B cell (primary cell): ENCODE measurements at regions not wholly inside any gene's neighbourhood (a gene's known extent, or its start where the extent isn't known, plus 50 kb on each side); places are given as distances from the start of the nearest gene placed in this dataset.

Source experiments
- ATAC-seq: fragments of 200-7000 bp; cut with Tn5 transposase; one replicate; pipeline ENCODE4 v1.10.0; 2021; ENCODE audit warnings: low read depth, mild to moderate bottlenecking, moderate number of reproducible peaks, moderate library complexity
- CTCF ChIA-PET: fragments of 350-600 bp; sonication (Branson Sonifier 250); formaldehyde crosslinking; loops from one replicate; lab custom pipeline; 2021; ENCODE audit warnings: antibody characterized with exemption, inconsistent platforms; lab: Charles Lee
- POLR2A ChIA-PET: fragments of 350-600 bp; sonication (Branson Sonifier 250); formaldehyde crosslinking; loops from one replicate; lab custom pipeline; 2021; ENCODE audit warnings: antibody characterized with exemption; lab: Charles Lee
- DNase-seq: peaks from one replicate; pipeline ENCODE4 v3.0.0; 2013
- H2AFZ ChIP-seq: 2 replicates; pipeline ENCODE4 v1.6.1; 2012; ENCODE audit warnings: mild to moderate bottlenecking, low read depth, low read length; ENCODE audit not compliant: insufficient read depth, poor library complexity, severe bottlenecking
- H3K27ac ChIP-seq, 2 donors: 1 replicate in 1 of 2; 2 replicates in 1 of 2; pipeline ENCODE4 v1.5.1; 2012 to 2013; ENCODE audit warnings: low read length in 2 of 2, mild to moderate bottlenecking in 2 of 2, moderate library complexity in 1 of 2
- H3K27me3 ChIP-seq, 4 experiments: fragments of 200-600 bp in 1 of 4; sonication (generic) in 1 of 4; replicated peaks in 1 of 4; 1 replicate in 2 of 4; 2 replicates in 2 of 4; pipeline versions ENCODE4 v1.6.1 to v1.7.0; 2013 to 2016; ENCODE audit warnings: low read length in 3 of 4, mild to moderate bottlenecking in 2 of 4, mixed read lengths in 1 of 4, moderate library complexity in 1 of 4; ENCODE audit not compliant: insufficient read depth in 4 of 4, control insufficient read depth in 3 of 4; ENCODE audit errors: control extremely low read depth in 1 of 4
- H3K36me3 ChIP-seq, 2 experiments: replicated peaks in 1 of 2; 1 replicate in 1 of 2; 2 replicates in 1 of 2; pipeline versions ENCODE4 v1.6.1 to v1.7.1; 2013; ENCODE audit warnings: low read length in 1 of 2; ENCODE audit not compliant: insufficient read depth in 2 of 2, control insufficient read depth in 1 of 2; ENCODE audit errors: control extremely low read depth in 1 of 2, extremely low read depth in 1 of 2
- H3K4me1 ChIP-seq, 2 donors: fragments of 200-600 bp in 1 of 2; sonication (generic) in 1 of 2; 1 replicate in 1 of 2; 2 replicates in 1 of 2; pipeline versions ENCODE4 v1.5.1 to v1.6.1; 2013 to 2017; ENCODE audit warnings: low read length in 2 of 2; ENCODE audit not compliant: control insufficient read depth in 2 of 2, insufficient read depth in 2 of 2
- H3K4me2 ChIP-seq: replicated peaks from 2 replicates; pipeline ENCODE3; 2012; ENCODE audit warnings: mild to moderate bottlenecking, low read depth, low read length; ENCODE audit not compliant: poor library complexity, severe bottlenecking
- H3K4me3 ChIP-seq, 5 experiments: fragments of 200-600 bp in 1 of 5; sonication (generic) in 1 of 5; 1 replicate in 3 of 5; 2 replicates in 2 of 5; pipeline versions ENCODE4 v1.5.1 to v1.7.0; 2011 to 2016; ENCODE audit warnings: low read length in 4 of 5, mild to moderate bottlenecking in 4 of 5, low read depth in 2 of 5, control low read depth in 1 of 5, moderate library complexity in 1 of 5; ENCODE audit not compliant: insufficient read depth in 1 of 5; ENCODE audit errors: control extremely low read depth in 1 of 5, extremely low read depth in 1 of 5
- H3K79me2 ChIP-seq: fragments of 200-600 bp; sonication (generic); one replicate; pipeline ENCODE4 v1.6.0; 2016; ENCODE audit warnings: low read length; ENCODE audit not compliant: control insufficient read depth, insufficient read depth
- H3K9ac ChIP-seq: fragments of 200-600 bp; sonication (generic); 2 replicates; pipeline ENCODE4 v1.6.1; 2017; ENCODE audit warnings: mild to moderate bottlenecking, low read length, moderate library complexity
- H3K9me3 ChIP-seq, 3 donors: one replicate each; pipeline versions ENCODE4 v1.6.1 to v1.7.1; 2013; ENCODE audit warnings: low read length in 2 of 3; ENCODE audit not compliant: control insufficient read depth in 2 of 3, insufficient read depth in 1 of 3; ENCODE audit errors: control extremely low read depth in 1 of 3
- H4K20me1 ChIP-seq: 2 replicates; pipeline ENCODE4 v1.6.0; 2012; ENCODE audit warnings: mild to moderate bottlenecking, low read length; ENCODE audit not compliant: insufficient read depth, control insufficient read depth, poor library complexity, severe bottlenecking
- H3K27ac Mint-ChIP-seq: one replicate; pipeline ENCODE4 v1.8.0; 2021; ENCODE audit warnings: mixed read lengths
- H3K27me3 Mint-ChIP-seq: one replicate; pipeline ENCODE4 v1.8.0; 2021; ENCODE audit warnings: mixed read lengths
- H3K4me1 Mint-ChIP-seq: one replicate; pipeline ENCODE4 v1.8.0; 2021; ENCODE audit warnings: mixed read lengths
- H3K4me3 Mint-ChIP-seq: one replicate; pipeline ENCODE4 v1.8.0; 2021; ENCODE audit warnings: mixed read lengths
- H3K9me3 Mint-ChIP-seq: one replicate; pipeline ENCODE4 v1.8.0; 2022; ENCODE audit warnings: mixed read lengths; ENCODE audit not compliant: insufficient read depth
- EZH2 ChIP-seq: IDR thresholded peaks from 2 replicates; pipeline ENCODE4 v1.6.1; 2012; ENCODE audit warnings: borderline replicate concordance, low read depth, mild to moderate bottlenecking, moderate library complexity, low read length; ENCODE audit not compliant: insufficient read depth, poor library complexity, severe bottlenecking
- WGBS: methylation state at CpG from one replicate; pipeline ENCODE4 v1.1.5; 2013; ENCODE audit warnings: missing lambda C conversion rate; ENCODE audit not compliant: insufficient coverage; 5-methylcytosine and 5-hydroxymethylcytosine counted together
- intact Hi-C: fragments of 100-400 bp; cut with micrococcal nuclease; formaldehyde crosslinking; loops from one replicate; pipeline ENCODE4 v1.10.0; 2022
- TF ChIP-seq, protein P1 (sequence below): fragments of 200-600 bp; IDR thresholded peaks from one replicate; pipeline ENCODE4 v1.8.0; 2022; ENCODE audit warnings: antibody characterized with exemption, mild to moderate bottlenecking

DNA sequence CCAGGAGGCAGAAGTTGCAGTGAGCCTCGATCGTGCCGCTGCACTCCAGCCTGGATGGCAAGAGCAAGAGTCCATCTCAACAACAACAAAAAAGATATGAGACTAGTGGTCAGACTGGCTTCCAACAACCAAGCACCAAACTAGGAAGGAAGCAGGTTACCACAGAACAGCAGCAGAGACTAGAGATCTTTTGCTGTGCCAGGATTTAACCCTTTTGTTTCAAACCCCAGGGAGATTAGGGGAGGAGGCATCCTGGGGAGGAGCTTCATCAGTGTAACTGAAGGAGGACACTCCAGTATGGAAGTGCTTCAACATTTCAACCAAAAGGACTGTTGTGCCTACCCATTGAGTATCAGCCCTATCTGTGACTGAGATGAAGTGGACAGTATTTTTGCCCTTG lies 240.3 kb downstream of the ZIC1 start:
- CTCF ChIA-PET, result no interaction called here

DNA sequence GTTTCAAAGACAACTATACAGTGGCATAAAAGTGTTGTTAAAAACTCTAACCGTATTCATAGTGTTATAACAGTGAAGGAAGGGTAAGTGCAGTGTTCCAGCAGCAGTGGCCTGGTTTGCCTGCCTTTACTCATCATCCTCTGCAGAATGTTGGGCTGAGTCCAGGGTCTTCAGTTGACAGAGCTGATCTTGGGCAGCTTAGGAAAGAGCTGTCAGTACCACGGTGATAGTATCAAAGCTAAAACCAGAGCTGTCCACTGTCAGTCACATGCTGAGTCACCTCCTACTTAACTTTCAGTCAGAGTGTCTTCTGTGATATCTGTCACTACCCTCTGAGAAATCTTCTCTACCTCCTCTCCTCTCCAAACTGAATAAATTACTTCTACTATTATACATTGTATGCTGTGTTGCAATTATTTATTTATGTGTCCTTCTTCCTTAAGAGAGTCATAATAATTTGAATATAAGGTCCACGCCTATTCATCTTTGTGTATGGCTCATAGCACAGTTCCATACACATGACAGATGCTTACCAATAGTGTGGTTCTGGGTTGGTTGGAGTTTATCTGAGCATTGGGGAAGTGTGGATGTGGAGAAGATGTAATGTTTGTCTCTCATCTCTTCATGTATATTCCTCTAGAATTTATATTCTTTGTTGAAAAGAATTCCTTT lies 242.1 kb downstream of the ZIC1 start:
- H3K36me3 ChIP-seq, result no peaks in the 10 kb centered on the region
- peaks cover 2% of the 10 kb centered on the region for H3K9me3 Mint-ChIP-seq
- H3K4me1 ChIP-seq, result no peaks in the 10 kb centered on the region
- ChIA-PET POLR2A (no interaction called here), CTCF (no interaction called here)
- 94% methylated on average over 2 of the region's 3 CpGs for WGBS
- H4K20me1 ChIP-seq, result no peaks in the 10 kb centered on the region
- no peak overlapping the region for H3K27ac ChIP-seq
- H3K27ac Mint-ChIP-seq, result no peak overlapping the region
- no peaks in the 10 kb centered on the region for H3K27me3 ChIP-seq
- no peak overlapping the region for H3K4me3 Mint-ChIP-seq
- H3K4me3 ChIP-seq, result no peak overlapping the region
- intact Hi-C loops, result no loop called here
- no peak overlapping the region for H3K9ac ChIP-seq
- no peak overlapping the region for H2AFZ ChIP-seq
- no peaks in the 10 kb centered on the region for H3K4me1 Mint-ChIP-seq
- H3K9me3 ChIP-seq, result peaks cover 0 to 9% (median 0%) of the 10 kb centered on the region in 3 donors
- H3K27me3 Mint-ChIP-seq, result no peaks in the 10 kb centered on the region
- TF ChIP-seq, protein P1, sequence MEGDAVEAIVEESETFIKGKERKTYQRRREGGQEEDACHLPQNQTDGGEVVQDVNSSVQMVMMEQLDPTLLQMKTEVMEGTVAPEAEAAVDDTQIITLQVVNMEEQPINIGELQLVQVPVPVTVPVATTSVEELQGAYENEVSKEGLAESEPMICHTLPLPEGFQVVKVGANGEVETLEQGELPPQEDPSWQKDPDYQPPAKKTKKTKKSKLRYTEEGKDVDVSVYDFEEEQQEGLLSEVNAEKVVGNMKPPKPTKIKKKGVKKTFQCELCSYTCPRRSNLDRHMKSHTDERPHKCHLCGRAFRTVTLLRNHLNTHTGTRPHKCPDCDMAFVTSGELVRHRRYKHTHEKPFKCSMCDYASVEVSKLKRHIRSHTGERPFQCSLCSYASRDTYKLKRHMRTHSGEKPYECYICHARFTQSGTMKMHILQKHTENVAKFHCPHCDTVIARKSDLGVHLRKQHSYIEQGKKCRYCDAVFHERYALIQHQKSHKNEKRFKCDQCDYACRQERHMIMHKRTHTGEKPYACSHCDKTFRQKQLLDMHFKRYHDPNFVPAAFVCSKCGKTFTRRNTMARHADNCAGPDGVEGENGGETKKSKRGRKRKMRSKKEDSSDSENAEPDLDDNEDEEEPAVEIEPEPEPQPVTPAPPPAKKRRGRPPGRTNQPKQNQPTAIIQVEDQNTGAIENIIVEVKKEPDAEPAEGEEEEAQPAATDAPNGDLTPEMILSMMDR, result no peak
- no peak for TF ChIP-seq EZH2
- DNase-seq, result no peak
- H3K4me2 ChIP-seq, result no peak overlapping the region
- no peak for ATAC-seq
- H3K79me2 ChIP-seq, result no peaks in the 10 kb centered on the region

More for the DNA sequence above, 240.3 kb downstream of the ZIC1 start:
- H3K27ac Mint-ChIP-seq, result no peak overlapping the region
- H3K27me3 ChIP-seq, result no peaks in the 10 kb centered on the region
- H3K9ac ChIP-seq, result no peak overlapping the region
- no peak overlapping the region for H2AFZ ChIP-seq
- POLR2A ChIA-PET, result no interaction called here
- H3K4me3 ChIP-seq, result no peak overlapping the region
- 100% methylated on average over 3 of the region's 3 CpGs for WGBS
- ATAC-seq (no peak), DNase-seq (no peak)
- H3K36me3 ChIP-seq, result no peaks in the 10 kb centered on the region
- intact Hi-C loops, result no loop called here
- H3K27ac ChIP-seq, result no peak overlapping the region
- H3K4me1 Mint-ChIP-seq, result no peaks in the 10 kb centered on the region
- H4K20me1 ChIP-seq, result no peaks in the 10 kb centered on the region
- H3K9me3 ChIP-seq, result peaks cover 0 to 9% (median 0%) of the 10 kb centered on the region in 3 donors
- TF ChIP-seq, protein P1, result no peak
- no peak for TF ChIP-seq EZH2
- no peaks in the 10 kb centered on the region for H3K79me2 ChIP-seq
- peaks cover 2% of the 10 kb centered on the region for H3K9me3 Mint-ChIP-seq
- H3K4me2 ChIP-seq, result no peak overlapping the region
- no peaks in the 10 kb centered on the region for H3K27me3 Mint-ChIP-seq
- H3K4me1 ChIP-seq, result no peaks in the 10 kb centered on the region
- no peak overlapping the region for H3K4me3 Mint-ChIP-seq
